ENCODE measurements at regions not wholly inside any gene's neighbourhood (a gene's known extent, or its start where the extent isn't known, plus 50 kb on each side); places are given as distances from the start of the nearest gene placed in this dataset.

DNA sequence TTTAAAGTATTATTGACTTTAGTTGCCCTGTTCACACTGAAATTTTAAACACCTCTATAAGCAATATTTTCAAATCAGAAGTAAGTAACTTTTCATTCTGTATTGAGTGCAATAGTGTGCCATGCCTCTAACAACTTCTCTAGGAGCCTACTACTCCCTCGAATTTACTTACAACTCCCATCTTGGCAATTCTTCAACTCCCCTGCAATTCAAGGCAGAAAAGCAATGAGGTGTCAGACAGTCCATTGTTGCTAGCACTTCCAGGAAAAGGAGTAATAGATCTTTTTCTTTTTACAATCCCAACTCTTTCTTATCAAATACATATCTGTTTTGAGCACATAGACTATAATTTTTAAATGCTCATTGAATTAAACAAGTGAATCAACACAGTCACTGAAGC is 222.7 kb upstream of the PUM3 start:
- intact Hi-C loops (cut with DNase I) = no loop called here
- DNase-seq (no peak), ATAC-seq (ENCODE audit: low FRiP score) (no peak)
- Histone ChIP-seq H3K9me3 (ENCODE audit: control insufficient read depth, low read length) (peaks cover 3% of the 10 kb centered on the region), H3K4me1 (ENCODE audit: control insufficient read depth in 1 of 2, insufficient read depth in 2 of 2, low read length in 2 of 2) (no peaks in the 10 kb centered on the region), H3K36me3 (ENCODE audit: control insufficient read depth in 1 of 2, insufficient read depth in 2 of 2, low read length in 1 of 2) (no peaks in the 10 kb centered on the region), H3K4me3 (ENCODE audit: low read length in 2 of 2) (no peak overlapping the region), H3K27ac (ENCODE audit: low read depth in 1 of 2, low read length in 2 of 2) (no peak overlapping the region), H3K27me3 (ENCODE audit: control insufficient read depth in 1 of 2, insufficient read depth in 2 of 2, low read length in 1 of 2) (no peaks in the 10 kb centered on the region)
- 21 to 32% methylated on average over 1 of the region's 1 CpG for WGBS, 2 donors

GRCh38 chr9:3059781-3060468 is 216.0 kb upstream of the PUM3 start:
- Histone ChIP-seq H3K9me3 (ENCODE audit: control insufficient read depth, low read length) (no peaks in the 10 kb centered on the region), H3K36me3 (ENCODE audit: control insufficient read depth in 1 of 2, insufficient read depth in 2 of 2, low read length in 1 of 2) (no peaks in the 10 kb centered on the region), H3K4me3 (ENCODE audit: low read length in 2 of 2) (no peak overlapping the region), H3K4me1 (ENCODE audit: control insufficient read depth in 1 of 2, insufficient read depth in 2 of 2, low read length in 2 of 2) (no peaks in the 10 kb centered on the region), H3K27me3 (ENCODE audit: control insufficient read depth in 1 of 2, insufficient read depth in 2 of 2, low read length in 1 of 2) (no peaks in the 10 kb centered on the region), H3K27ac (ENCODE audit: low read depth in 1 of 2, low read length in 2 of 2) (no peak overlapping the region)
- DNase-seq (no peak), ATAC-seq (ENCODE audit: low FRiP score) (no peak)
- intact Hi-C loops (cut with DNase I) = no loop called here
- WGBS, 2 donors = 40 to 52% methylated on average over 3 of the region's 3 CpGs

- 83 to 86% methylated on average over 2 of the region's 2 CpGs for WGBS, 2 donors
Observed at GRCh38 chr9:3058409-3058808, 214.5 kb upstream of the PUM3 start.

GRCh38 chr9:3054017-3054586 is 210.2 kb upstream of the PUM3 start:
- WGBS, 2 donors = 77 to 83% methylated on average over 6 of the region's 6 CpGs
- intact Hi-C loops (cut with DNase I) = no loop called here

More at GRCh38 chr9:3058409-3058808, 214.5 kb upstream of the PUM3 start:
- H3K27ac ChIP-seq (ENCODE audit: low read depth in 1 of 2, low read length in 2 of 2) = no peak overlapping the region
- no peak overlapping the region for H3K4me3 ChIP-seq (ENCODE audit: low read length in 2 of 2)
- no peaks in the 10 kb centered on the region for H3K36me3 ChIP-seq (ENCODE audit: control insufficient read depth in 1 of 2, insufficient read depth in 2 of 2, low read length in 1 of 2)
- no peaks in the 10 kb centered on the region for H3K27me3 ChIP-seq (ENCODE audit: control insufficient read depth in 1 of 2, insufficient read depth in 2 of 2, low read length in 1 of 2)
- intact Hi-C loops (cut with DNase I) = no loop called here
- ATAC-seq (ENCODE audit: low FRiP score) = no peak
- no peaks in the 10 kb centered on the region for H3K9me3 ChIP-seq (ENCODE audit: control insufficient read depth, low read length)
- H3K4me1 ChIP-seq (ENCODE audit: control insufficient read depth in 1 of 2, insufficient read depth in 2 of 2, low read length in 2 of 2) = no peaks in the 10 kb centered on the region
- DNase-seq = no peak

DNA sequence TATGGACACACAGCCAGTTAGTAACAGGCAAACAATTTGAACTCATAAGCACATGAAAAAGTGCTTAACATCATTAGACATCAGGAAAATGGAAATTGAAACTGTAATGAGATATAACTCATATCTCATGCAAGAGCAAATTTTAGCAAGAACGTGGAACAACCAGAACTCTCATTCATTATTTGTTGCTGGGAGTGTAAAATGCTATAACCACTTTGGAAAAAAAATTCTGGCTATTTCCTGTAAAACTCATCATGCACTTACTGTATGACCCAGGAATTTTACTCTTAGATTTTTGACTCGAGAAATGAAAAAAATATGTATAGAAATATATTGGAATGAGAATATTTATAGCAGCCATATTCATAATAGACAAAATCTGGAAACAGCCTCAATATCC is 205.7 kb upstream of the PUM3 start:
- H3K36me3 ChIP-seq (ENCODE audit: control insufficient read depth in 1 of 2, insufficient read depth in 2 of 2, low read length in 1 of 2) = no peaks in the 10 kb centered on the region
- DNase-seq = no peak
- H3K27me3 ChIP-seq (ENCODE audit: control insufficient read depth in 1 of 2, insufficient read depth in 2 of 2, low read length in 1 of 2) = no peaks in the 10 kb centered on the region
- no peaks in the 10 kb centered on the region for H3K9me3 ChIP-seq (ENCODE audit: control insufficient read depth, low read length)
- ATAC-seq (ENCODE audit: low FRiP score) = no peak
- no peak overlapping the region for H3K4me3 ChIP-seq (ENCODE audit: low read length in 2 of 2)
- H3K4me1 ChIP-seq (ENCODE audit: control insufficient read depth in 1 of 2, insufficient read depth in 2 of 2, low read length in 2 of 2) = no peaks in the 10 kb centered on the region
- no peak overlapping the region for H3K27ac ChIP-seq (ENCODE audit: low read depth in 1 of 2, low read length in 2 of 2)
- intact Hi-C loops (cut with DNase I) = no loop called here
- 27 to 36% methylated on average over 2 of the region's 2 CpGs for WGBS, 2 donors

More at GRCh38 chr9:3054017-3054586, 210.2 kb upstream of the PUM3 start:
- H3K4me3 ChIP-seq (ENCODE audit: low read length in 2 of 2) = no peak overlapping the region
- H3K36me3 ChIP-seq (ENCODE audit: control insufficient read depth in 1 of 2, insufficient read depth in 2 of 2, low read length in 1 of 2) = no peaks in the 10 kb centered on the region
- H3K4me1 ChIP-seq (ENCODE audit: control insufficient read depth in 1 of 2, insufficient read depth in 2 of 2, low read length in 2 of 2) = no peaks in the 10 kb centered on the region
- DNase-seq = no peak
- no peaks in the 10 kb centered on the region for H3K27me3 ChIP-seq (ENCODE audit: control insufficient read depth in 1 of 2, insufficient read depth in 2 of 2, low read length in 1 of 2)
- H3K9me3 ChIP-seq (ENCODE audit: control insufficient read depth, low read length) = no peaks in the 10 kb centered on the region
- ATAC-seq (ENCODE audit: low FRiP score) = no peak
- no peak overlapping the region for H3K27ac ChIP-seq (ENCODE audit: low read depth in 1 of 2, low read length in 2 of 2)

GRCh38 chr9:3047912-3048311 is 204.0 kb upstream of the PUM3 start:
- Histone ChIP-seq H3K4me1 (ENCODE audit: control insufficient read depth in 1 of 2, insufficient read depth in 2 of 2, low read length in 2 of 2) (peaks cover 0 to 3% of the 10 kb centered on the region in 2 donors), H3K36me3 (ENCODE audit: control insufficient read depth in 1 of 2, insufficient read depth in 2 of 2, low read length in 1 of 2) (no peaks in the 10 kb centered on the region), H3K4me3 (ENCODE audit: low read length in 2 of 2) (no peak overlapping the region), H3K27me3 (ENCODE audit: control insufficient read depth in 1 of 2, insufficient read depth in 2 of 2, low read length in 1 of 2) (no peaks in the 10 kb centered on the region), H3K9me3 (ENCODE audit: control insufficient read depth, low read length) (no peaks in the 10 kb centered on the region), H3K27ac (ENCODE audit: low read depth in 1 of 2, low read length in 2 of 2) (no peak overlapping the region)
- WGBS, 2 donors = 66 to 78% methylated on average over 3 of the region's 3 CpGs
- no peak for DNase-seq
- intact Hi-C loops (cut with DNase I) = no loop called here
- ATAC-seq (ENCODE audit: low FRiP score) = no peak

GRCh38 chr9:3045153-3045552 is 201.3 kb upstream of the PUM3 start:
- Histone ChIP-seq H3K27ac (ENCODE audit: low read depth in 1 of 2, low read length in 2 of 2) (no peak overlapping the region), H3K4me3 (ENCODE audit: low read length in 2 of 2) (no peak overlapping the region), H3K27me3 (ENCODE audit: control insufficient read depth in 1 of 2, insufficient read depth in 2 of 2, low read length in 1 of 2) (no peaks in the 10 kb centered on the region), H3K4me1 (ENCODE audit: control insufficient read depth in 1 of 2, insufficient read depth in 2 of 2, low read length in 2 of 2) (peaks cover 0 to 3% of the 10 kb centered on the region in 2 donors), H3K36me3 (ENCODE audit: control insufficient read depth in 1 of 2, insufficient read depth in 2 of 2, low read length in 1 of 2) (no peaks in the 10 kb centered on the region), H3K9me3 (ENCODE audit: control insufficient read depth, low read length) (no peaks in the 10 kb centered on the region)
- 24 to 41% methylated on average over 1 of the region's 1 CpG for WGBS, 2 donors
- no peak for DNase-seq
- ATAC-seq (ENCODE audit: low FRiP score) = no peak
- intact Hi-C loops (cut with DNase I) = no loop called here

GRCh38 chr9:3043369-3043768 is 199.5 kb upstream of the PUM3 start:
- no peak overlapping the region for H3K4me3 ChIP-seq (ENCODE audit: low read length in 2 of 2)
- WGBS, 2 donors = 19 to 29% methylated on average over 4 of the region's 4 CpGs
- no peaks in the 10 kb centered on the region for H3K36me3 ChIP-seq (ENCODE audit: control insufficient read depth in 1 of 2, insufficient read depth in 2 of 2, low read length in 1 of 2)
- H3K27me3 ChIP-seq (ENCODE audit: control insufficient read depth in 1 of 2, insufficient read depth in 2 of 2, low read length in 1 of 2) = no peaks in the 10 kb centered on the region
- no peaks in the 10 kb centered on the region for H3K9me3 ChIP-seq (ENCODE audit: control insufficient read depth, low read length)
- no peak for DNase-seq
- no peak for ATAC-seq (ENCODE audit: low FRiP score)
- intact Hi-C loops (cut with DNase I) = no loop called here
- H3K4me1 ChIP-seq (ENCODE audit: control insufficient read depth in 1 of 2, insufficient read depth in 2 of 2, low read length in 2 of 2) = peaks cover 0 to 3% of the 10 kb centered on the region in 2 donors
- H3K27ac ChIP-seq (ENCODE audit: low read depth in 1 of 2, low read length in 2 of 2) = no peak overlapping the region

DNA sequence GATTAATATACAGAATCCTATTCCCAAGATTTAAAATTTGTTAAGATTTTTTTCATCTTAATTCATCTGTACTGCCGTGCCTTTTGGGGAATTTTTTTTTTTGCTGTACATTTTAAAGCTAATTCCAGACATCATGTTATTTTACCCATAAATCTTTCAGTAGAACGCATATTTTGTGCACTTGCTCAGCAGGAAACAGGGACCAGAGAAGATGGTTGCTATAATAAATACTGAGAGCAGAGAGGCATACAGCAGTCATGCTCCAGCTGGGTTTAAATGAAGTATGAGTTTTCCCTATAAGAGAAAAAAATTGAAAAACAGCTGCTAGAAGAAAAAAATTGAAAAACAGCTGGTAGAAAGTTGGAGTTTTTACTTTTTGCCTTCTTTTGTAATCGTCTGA is 196.9 kb upstream of the PUM3 start:
- Histone ChIP-seq H3K27ac (ENCODE audit: low read depth in 1 of 2, low read length in 2 of 2) (no peak overlapping the region), H3K27me3 (ENCODE audit: control insufficient read depth in 1 of 2, insufficient read depth in 2 of 2, low read length in 1 of 2) (peaks cover 0 to 2% of the 10 kb centered on the region in 2 donors), H3K4me1 (ENCODE audit: control insufficient read depth in 1 of 2, insufficient read depth in 2 of 2, low read length in 2 of 2) (peaks cover 0 to 3% of the 10 kb centered on the region in 2 donors), H3K4me3 (ENCODE audit: low read length in 2 of 2) (no peak overlapping the region), H3K9me3 (ENCODE audit: control insufficient read depth, low read length) (peaks cover 3% of the 10 kb centered on the region), H3K36me3 (ENCODE audit: control insufficient read depth in 1 of 2, insufficient read depth in 2 of 2, low read length in 1 of 2) (no peaks in the 10 kb centered on the region)
- intact Hi-C loops (cut with DNase I) = no loop called here
- no peak for ATAC-seq (ENCODE audit: low FRiP score)
- DNase-seq = no peak
- WGBS, 2 donors = 35 to 45% methylated on average over 3 of the region's 3 CpGs

Measured in aorta (tissue), 5 donors.